ENCODE measurements at regions not wholly inside any gene's neighbourhood (a gene's known extent, or its start where the extent isn't known, plus 50 kb on each side); places are given as distances from the start of the nearest gene placed in this dataset.
A peak's percentile ranks its signal among the peaks of the same experiment; 100 is the strongest.

DNA sequence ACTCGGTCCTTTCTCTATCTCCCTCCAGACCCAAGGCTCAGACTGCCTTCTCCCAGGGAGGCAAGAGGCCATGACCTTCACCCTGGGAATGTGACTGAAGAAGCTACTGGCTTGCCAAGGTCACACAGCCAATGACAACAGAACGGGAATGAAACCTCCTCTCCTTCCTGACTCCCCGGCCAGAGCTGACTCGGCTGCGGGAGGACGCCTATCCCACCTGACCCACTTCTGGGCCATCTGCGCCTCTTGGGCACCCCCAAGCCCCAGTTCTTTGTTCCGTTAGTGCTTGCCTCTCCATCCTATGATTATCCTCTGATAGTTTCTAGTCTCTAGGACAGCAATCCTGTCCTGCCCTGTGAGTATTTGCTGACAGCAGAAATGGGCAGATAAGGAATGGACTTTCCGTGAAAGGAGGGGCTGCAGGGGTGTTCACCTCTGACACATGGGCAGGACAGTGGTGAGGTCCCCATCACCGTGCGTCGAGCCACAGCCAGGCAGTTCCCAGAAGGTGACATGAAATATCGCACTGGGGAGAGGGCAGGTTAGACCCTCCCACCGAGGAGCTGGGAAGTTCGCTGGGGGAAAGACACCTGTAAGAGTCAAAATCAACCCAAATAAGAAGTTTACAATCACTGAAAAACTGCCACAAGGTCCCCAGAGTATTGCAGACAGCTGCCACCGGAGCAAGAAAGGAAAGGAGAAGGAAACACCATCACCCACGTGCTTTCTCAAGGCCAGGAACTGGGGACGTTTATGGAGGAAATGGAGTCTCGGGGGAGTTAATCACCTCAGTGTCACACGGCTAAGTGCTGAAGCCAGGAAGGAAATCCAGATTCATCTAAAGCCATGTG lies 63.0 kb downstream of the INSIG1 start:
- DNase-seq: no peak

DNA sequence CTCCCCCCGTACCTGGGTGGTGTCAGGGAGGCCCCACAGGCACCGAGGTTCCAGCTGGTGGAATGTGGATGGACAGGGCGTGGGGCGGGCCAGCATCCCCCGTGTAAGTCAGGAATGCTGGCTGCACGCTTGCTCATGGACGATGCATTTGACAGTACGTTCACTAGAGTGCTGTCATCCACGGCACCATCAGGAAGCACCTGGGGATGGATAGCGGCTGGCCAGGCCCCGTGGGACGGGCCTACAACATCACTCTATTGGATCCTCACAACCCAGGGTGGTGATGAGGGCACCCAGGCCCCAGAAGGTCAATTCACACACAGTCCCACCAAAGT lies 63.6 kb downstream of the INSIG1 start:
- DNase-seq: no peak

GRCh38 chr7:155361947-155362346 lies 64.3 kb downstream of the INSIG1 start:
- no peak for DNase-seq

- no peak for DNase-seq
These were observed 64.9 kb downstream of the INSIG1 start for GRCh38 chr7:155362380-155363145.

DNA sequence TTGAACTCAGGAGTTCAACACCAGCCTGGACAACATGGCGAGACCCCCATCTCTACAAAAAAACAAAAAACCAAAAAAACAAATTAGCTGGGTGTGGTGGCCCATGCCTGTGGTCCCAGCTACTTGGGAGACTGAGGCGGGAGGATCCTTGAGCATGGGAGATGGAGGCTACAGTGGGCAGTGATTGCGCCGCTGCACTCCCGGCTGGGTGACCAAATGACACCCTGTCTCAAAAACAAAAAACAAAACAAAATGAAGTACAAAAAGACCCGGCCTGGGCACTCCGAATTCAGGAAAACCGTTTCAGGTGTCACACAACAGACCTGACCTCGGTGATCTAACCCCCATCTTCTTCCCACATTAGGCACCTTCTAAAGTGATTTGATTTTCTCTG lies 65.5 kb downstream of the INSIG1 start:
- no peak for DNase-seq

DNA sequence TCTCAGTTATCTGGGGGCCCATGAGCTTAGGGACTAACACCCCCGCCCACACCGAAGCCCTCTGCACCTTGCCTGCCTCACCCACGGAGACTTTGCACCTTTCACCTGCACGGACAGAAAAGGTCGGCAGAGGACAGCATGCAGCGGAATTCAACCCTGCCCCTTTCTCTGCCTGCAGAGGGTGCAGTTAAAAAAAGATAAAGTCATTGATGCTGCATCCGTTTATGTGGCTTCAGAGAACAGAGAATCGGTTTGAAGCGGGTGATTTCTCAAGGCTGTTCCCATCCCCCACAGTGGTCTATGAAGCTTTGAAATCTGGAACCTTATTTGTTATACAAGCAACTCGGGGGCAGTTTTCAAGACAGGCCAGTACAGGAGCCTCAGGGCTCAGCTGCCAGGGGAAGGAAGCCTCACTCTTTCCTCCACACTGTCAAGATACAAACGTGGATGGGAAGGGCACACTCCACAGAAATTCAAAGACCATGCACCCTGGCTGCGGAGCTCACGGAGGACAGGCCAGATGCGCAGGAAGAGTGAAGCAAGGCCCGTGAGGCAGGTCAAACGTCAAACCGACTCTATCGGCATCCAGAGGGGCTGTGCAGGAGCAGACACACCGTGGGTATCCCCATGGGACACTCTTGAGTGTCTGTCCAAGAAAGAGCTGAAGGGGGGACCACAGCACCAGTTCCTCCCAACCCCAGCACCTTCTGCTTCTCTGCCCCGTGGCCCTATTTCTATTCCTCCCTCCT lies 66.3 kb downstream of the INSIG1 start:
- DNase-seq: no peak

DNA sequence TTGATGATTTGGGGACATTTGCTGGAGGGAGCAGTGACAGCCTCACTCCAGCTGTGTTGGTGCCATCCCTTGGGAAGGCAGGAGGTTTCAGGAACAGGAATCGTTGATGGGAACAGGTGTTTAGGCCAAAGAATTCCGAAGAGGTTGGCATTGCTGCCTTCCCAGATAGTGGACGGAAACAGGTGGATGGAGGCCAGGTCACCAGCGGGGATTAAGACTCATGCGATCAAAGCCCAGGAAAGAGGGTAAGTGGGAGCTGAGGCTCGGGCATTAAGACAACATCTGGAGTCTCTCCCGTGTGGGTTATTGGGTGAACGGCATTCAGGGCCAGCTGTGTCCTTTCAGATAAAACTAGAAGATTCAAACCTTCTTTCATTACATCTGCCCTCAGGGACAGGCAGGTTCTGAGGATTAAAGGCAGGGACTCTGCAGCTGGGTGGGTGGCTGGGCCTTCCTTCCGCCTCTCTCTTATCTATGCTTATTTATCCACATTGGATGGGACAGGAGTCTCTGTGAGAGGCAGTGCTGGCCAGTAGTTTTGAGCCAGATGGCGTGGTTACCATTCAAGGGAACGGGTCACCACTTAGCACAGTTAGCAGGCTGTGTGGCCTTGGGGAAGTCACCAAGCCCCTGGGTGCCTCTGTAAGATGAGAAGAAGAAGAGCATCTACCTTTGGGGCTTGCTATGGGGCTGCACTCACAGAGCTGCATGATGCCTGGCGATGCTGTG lies 67.6 kb downstream of the INSIG1 start:
- no peak for DNase-seq

GRCh38 chr7:155368894-155369600 lies 71.4 kb downstream of the INSIG1 start:
- no peak for DNase-seq

DNA sequence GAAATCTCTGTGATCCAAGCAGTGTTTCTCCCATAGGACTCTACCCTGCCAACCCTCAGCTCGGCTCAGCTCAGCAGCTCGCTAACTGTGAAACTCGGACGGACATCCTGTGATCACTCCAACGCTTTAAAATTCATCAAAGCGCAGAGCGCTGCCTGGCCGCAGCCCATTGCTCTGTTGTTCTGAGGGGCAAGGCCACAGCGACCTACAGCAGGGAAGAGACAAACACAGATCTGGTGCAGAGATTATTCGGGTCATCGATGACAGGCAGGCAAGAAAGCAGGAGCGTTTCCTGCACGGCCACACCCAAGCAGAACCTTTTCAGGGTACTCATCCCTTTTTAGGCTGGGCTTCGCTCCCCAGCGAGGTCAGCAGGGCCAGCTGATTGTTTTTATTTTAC lies 72.1 kb downstream of the INSIG1 start:
- DNase-seq: no peak

- no peak for DNase-seq
These were observed 73.7 kb downstream of the INSIG1 start for GRCh38 chr7:155371331-155371883.

DNA sequence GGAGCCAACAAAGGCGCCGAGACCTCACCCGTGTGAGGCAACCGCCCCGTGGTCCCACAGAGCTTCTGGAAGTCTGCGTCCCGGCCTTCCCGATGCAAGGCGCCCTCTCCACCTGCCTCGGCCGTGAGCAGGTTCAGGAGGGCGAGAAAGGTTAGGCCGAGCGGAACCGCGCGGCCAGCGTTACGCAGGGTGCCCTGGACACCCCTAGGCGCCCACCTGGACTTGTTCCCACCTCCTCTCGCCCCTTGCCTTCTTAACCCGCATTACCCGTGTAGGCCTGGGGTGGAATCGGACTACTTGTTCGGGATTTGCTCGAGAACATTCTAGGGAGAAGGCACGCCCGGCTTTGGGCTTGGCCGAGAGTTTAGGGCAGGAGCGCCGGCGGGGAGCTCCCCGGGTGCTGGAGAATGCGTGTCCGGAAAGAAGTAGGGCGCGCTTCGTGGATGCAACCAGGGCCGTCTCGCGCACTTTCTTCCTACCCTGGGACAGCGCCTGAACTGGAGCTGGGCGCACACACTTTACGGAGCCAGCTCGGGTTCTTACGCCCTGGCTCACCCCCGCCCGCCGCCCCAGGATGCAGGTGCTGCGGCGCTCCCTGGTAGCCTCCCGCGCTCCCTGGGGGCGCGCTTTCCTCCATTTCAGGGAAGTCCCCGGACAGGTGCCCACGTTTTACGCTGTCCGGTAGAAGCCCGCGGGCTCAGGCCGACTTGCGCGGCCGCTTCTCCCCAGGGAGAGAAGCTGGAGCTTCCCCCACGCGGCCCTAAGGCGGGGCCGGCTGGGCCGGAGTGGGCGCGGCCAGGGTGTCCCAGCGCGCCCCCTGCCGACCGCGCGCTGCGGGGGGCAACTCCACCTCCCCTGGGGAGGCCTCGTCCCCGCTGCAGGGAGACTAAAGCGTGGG lies 74.5 kb downstream of the INSIG1 start:
- peak; percentile 56 for DNase-seq

DNA sequence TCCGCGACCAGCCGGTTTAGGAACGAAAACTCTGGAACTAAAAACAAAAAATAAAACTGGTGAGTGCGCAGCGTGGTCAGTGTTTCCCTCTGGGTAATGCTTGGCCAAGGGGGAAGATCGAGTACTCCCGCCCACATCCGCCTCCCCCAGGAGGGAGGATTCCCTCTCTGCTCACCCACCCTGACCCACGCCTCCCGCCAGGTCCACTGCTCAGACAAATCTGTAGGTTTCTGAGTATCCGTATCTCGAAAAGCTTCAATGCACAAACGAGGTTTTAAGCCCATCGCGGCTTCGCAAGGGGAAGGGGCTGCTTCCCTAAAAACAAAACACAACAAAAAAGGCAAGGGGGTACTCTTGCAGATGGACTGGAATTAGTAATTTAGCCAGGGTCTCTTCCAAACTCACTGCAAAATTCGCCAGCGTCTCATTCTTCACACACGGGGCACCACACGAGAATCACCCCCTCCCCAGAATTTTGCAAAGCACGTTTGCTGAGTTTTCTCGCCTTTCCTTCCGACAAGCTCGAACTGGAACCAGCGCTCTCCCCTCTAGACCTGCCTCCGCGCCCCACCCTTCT lies 75.2 kb downstream of the INSIG1 start:
- DNase-seq: no peak

DNA sequence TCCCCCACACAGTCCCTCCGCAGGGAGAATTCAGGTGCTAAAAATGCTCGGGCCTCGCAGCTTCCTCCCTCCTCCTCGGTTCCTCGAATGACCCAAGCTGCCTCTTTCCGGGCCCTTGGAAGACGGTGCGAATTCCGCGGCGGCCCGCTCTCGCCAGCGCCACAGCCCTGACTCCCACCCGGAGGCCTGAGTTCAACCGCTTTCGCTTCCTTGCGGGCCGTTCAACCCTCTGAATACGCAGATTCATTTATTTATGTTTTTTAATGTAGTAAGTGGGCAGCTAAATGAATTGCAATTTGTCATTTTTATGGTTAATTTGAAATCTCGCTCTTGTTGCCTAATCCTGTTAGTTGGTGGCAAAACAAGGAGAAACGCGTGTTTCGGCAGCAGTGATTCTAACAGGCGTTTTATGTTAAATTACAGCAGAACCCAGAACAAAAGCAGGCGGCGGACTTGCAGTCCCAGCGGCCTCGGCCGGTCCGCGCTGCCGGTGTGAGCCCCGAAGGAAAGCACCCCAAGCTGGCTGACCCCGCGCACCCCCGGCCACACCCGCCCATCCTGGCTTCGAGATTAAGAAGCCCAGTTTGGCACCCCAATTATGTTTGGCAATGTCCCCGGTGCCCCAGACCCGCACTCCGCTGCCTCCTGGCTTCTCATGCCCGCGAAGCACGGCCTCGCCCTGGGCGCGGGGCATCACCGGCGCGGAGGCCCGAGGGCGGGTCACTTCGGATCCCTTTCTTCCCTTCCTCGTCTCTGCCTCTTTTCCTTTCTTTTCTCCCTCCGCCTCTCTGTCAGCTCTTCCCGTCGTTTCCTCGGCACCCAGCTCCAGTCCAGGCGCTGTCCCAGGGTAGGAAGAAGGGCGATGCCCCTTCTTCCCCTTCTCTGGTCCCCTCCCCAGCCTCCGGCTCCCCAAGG lies 75.9 kb downstream of the INSIG1 start:
- no peak for DNase-seq

DNA sequence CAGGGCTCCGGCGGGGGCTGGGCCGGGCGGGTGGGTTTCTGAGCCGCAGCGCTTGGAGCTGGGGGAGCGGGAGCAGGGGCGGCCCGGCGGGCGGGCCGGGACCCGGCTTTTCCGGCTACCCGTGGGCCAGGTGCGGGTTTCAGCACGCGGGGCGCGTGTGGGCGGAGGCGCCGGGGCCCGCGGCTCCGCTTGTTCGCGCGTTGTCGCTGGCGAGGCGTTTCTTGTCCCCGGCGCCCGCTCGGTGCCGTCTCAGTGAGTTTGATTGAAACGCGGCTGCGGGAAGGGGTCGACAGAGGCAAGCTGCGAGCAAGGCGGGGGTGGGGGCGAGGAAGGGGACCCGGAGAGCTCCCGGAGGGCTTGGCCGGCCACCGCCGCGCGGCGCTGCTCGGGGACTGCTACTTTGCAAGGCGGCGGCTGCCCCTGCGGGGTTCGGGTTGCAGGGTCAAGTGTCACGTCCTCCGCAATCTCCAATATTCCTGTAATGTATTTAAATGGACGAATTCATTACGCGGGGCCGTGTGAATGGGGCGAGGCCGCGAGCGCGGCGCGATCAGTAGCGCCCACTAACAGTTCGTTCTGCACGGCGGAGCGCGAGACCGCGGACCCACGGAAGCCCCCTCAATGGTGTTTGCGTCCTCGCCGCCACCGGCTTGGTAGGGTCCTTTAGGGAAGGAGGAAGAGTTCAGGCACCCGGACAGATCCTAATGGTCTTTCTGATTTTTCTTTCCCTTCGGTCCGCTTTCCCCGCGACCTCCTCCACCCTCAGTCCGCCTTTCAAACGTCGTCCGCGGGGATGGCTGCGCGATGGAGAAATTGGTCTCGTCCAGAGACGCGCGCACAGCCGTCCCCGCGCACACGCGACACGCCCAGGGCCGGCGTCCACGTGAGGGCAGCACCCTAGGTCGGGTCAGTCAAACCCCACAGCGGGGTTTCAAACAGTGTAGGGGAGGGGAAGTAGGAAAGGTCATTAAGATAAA lies 76.9 kb downstream of the INSIG1 start:
- DNase-seq: no peak

DNA sequence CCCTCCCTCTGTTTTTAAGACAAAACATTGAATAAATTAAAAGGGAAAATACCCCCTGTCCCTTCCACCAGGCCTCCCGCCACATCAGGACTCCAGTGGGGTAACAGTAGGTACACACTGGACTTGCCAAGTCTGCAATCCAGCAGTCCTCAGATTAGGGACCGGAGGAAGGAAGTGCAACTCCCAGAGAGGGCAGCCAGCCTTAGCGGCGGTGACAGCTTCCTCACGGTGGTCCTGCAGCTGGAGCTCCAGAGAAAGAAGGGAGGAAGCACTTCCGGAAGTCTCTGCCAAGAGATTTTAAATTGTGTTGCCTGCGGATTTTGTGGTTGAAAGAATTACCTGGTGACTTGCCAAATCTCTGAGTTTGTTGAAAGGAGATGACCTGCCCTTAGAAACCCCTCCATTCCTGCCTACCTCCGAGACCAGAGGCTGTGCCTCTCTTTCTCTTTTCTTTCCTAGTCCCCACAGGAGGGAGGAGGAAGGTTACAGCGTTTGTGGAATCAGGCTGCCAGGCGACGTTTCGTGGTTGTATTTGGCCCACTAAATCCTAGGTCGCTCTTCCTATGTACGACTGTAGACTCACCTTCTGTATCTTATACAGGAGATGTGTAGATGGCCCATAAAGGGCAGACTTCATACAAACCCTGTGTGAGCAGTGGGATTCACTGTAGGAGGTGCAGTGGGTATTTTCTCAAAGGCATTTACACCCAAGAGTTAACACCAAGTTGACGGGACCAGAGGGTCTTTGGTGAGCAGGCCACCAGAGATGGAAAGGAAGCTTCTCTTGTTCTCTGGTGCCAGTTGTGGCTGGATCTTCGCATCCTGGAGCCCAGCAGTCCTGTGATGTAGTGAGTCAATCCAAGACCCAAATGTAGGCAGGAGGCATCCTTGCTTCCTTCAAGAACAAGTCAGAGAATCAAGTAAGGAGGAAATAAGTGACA lies 77.9 kb downstream of the INSIG1 start:
- no peak for DNase-seq

GRCh38 chr7:155377071-155377837 lies 79.6 kb downstream of the INSIG1 start:
- DNase-seq: no peak
